Heart left ventricle (tissue), 16 donors: ENCODE measurements at regions not wholly inside any gene's neighbourhood (a gene's known extent, or its start where the extent isn't known, plus 50 kb on each side); places are given as distances from the start of the nearest gene placed in this dataset.
A peak's percentile ranks its signal among the peaks of the same experiment; 100 is the strongest.

Experiments used
- ATAC-seq, 4 donors: fragments of 200-7000 bp; cut with Tn5 transposase; one replicate each; pipeline ENCODE4 v1.9.1; 2020 to 2022; ENCODE audit warnings: moderate library complexity in 4 of 4, mild to moderate bottlenecking in 3 of 4, moderate number of reproducible peaks in 1 of 4
- DNase-seq, 5 donors: peaks; one replicate each; pipeline ENCODE4 v3.0.0-alpha.2; 2020
- H3K27ac ChIP-seq, 12 donors: fragments of 200-600 bp; sonication (generic) in 4 of 12; one replicate each; pipeline versions ENCODE4 v1.5.0 to v1.8.0; 2016 to 2022; ENCODE audit warnings: mild to moderate bottlenecking in 2 of 12
- H3K27me3 ChIP-seq, 9 donors: fragments of 200-600 bp; sonication (generic) in 2 of 9; one replicate each; pipeline versions ENCODE4 v1.5.1 to v1.8.0; 2016 to 2022; ENCODE audit warnings: mild to moderate bottlenecking in 3 of 9
- H3K36me3 ChIP-seq, 9 donors: fragments of 200-600 bp; sonication (generic) in 2 of 9; one replicate each; pipeline versions ENCODE4 v1.5.0 to v1.8.0; 2018 to 2022; ENCODE audit warnings: mild to moderate bottlenecking in 2 of 9
- H3K4me1 ChIP-seq, 12 donors: fragments of 200-600 bp; sonication (generic) in 4 of 12; one replicate each; pipeline versions ENCODE4 v1.5.0 to v1.8.0; 2016 to 2022; ENCODE audit warnings: mild to moderate bottlenecking in 3 of 12
- H3K4me3 ChIP-seq, 12 donors: fragments of 200-600 bp; sonication (generic) in 4 of 12; one replicate each; pipeline versions ENCODE4 v1.5.0 to v1.8.0; 2017 to 2022; ENCODE audit warnings: mild to moderate bottlenecking in 9 of 12, moderate library complexity in 4 of 12
- H3K9me3 ChIP-seq, 12 donors: fragments of 200-600 bp; sonication (generic) in 4 of 12; one replicate each; pipeline versions ENCODE4 v1.5.0 to v1.8.0; 2016 to 2022; ENCODE audit warnings: mild to moderate bottlenecking in 1 of 12
- CTCF ChIP-seq, 12 donors: fragments of 200-600 bp; sonication (generic) in 4 of 12; IDR thresholded peaks; one replicate each; pipeline versions ENCODE4 v1.5.0 to v1.8.0; 2018 to 2022; ENCODE audit warnings: antibody characterized with exemption in 12 of 12, mild to moderate bottlenecking in 5 of 12
- POLR2A ChIP-seq, 2 donors: fragments of 450-650 bp; IDR thresholded peaks; one replicate each; pipeline ENCODE4 v1.6.1; 2017; ENCODE audit warnings: antibody characterized with exemption in 2 of 2, mild to moderate bottlenecking in 2 of 2, moderate library complexity in 2 of 2
- WGBS, 4 donors: extraction: QIAGEN DNeasy Blood & Tissue Kit in 2 of 4; methylation state at CpG; one replicate each; pipeline versions ENCODE4 v1.1.5 to v1.1.7; 2013 to 2018; 5-methylcytosine and 5-hydroxymethylcytosine counted together
- intact Hi-C, 10 donors: fragments of 100-400 bp; cut with DNase I; formaldehyde crosslinking; loops; one replicate each; pipeline versions ENCODE4 v1.11.1 to v1.14.2; 2022
- donor health status: ischemic (EF 13 %, LVEDD 7.1; RV severe dilation, severe dysfunction).
- donor health status: healthy with polysubstance abuse.
- donor health status: DM: no; HTN: yes; CAD: no.
- donor health status: DM: no; HTN: no; CAD: no.
- donor health status: ischemic (EF 25% LVEDD 6.9; RV normal size, moderate dysfunction).
- donor health status: ischemic (EF 25% LVEDD 5.7; RV mildly dilated, moderate dysfunction).
- donor health status: healthy.
- donor health status: DM: yes; HTN: yes; CAD: no.
- donor health status: ischemic (EF 35%, LVEDD 5.7; RV mildly dilated, moderate dysfunction).
- donor health status: nonischemic (EF 11% LVEDD 7.7; RV severe dilation, severe dysfunction).
- donor health status: DM: yes; HTN: yes; CAD: no.
- donor health status: PGD.
- donor health status: ischemic (EF 29% LVEDD 5.4; RV normal size, mild dysfunction).
- donor health status: nonischemic (EF 23%, LVEDD 6.1; RV moderate dilation, normal function).

GRCh38 chr1:55751776-55752175 is 536.6 kb upstream of the USP24 start:
- no peak for ATAC-seq
- DNase-seq = no peak
- TF ChIP-seq CTCF (IDR thresholded peaks at IDR 0.05) (no peak), POLR2A (IDR thresholded peaks at IDR 0.05) (no peak)
- Histone ChIP-seq H3K9me3 (peaks cover 0 to 11% (median 0%) of the 10 kb centered on the region in 12 donors), H3K4me3 (no peak overlapping the region), H3K4me1 (peaks cover 0 to 5% (median 0%) of the 10 kb centered on the region in 12 donors), H3K27me3 (no peaks in the 10 kb centered on the region), H3K27ac (no peak overlapping the region), H3K36me3 (no peaks in the 10 kb centered on the region)
- intact Hi-C loops = no loop called here
- 74 to 83% (median 81%) methylated on average over 2 of the region's 2 CpGs for WGBS, 4 donors

GRCh38 chr1:55750628-55750995 is 535.4 kb upstream of the USP24 start:
- Histone ChIP-seq H3K27me3 (no peaks in the 10 kb centered on the region), H3K36me3 (no peaks in the 10 kb centered on the region), H3K4me1 (peaks cover 0 to 5% (median 0%) of the 10 kb centered on the region in 12 donors), H3K9me3 (peaks cover 0 to 12% (median 0%) of the 10 kb centered on the region in 12 donors), H3K4me3 (no peak overlapping the region), H3K27ac (no peak overlapping the region)
- TF ChIP-seq CTCF (IDR thresholded peaks at IDR 0.05) (no peak), POLR2A (IDR thresholded peaks at IDR 0.05) (no peak)
- no peak for DNase-seq
- no peak for ATAC-seq
- 60 to 82% (median 65%) methylated on average over 1 of the region's 1 CpG for WGBS, 4 donors
- intact Hi-C loops = no loop called here

DNA sequence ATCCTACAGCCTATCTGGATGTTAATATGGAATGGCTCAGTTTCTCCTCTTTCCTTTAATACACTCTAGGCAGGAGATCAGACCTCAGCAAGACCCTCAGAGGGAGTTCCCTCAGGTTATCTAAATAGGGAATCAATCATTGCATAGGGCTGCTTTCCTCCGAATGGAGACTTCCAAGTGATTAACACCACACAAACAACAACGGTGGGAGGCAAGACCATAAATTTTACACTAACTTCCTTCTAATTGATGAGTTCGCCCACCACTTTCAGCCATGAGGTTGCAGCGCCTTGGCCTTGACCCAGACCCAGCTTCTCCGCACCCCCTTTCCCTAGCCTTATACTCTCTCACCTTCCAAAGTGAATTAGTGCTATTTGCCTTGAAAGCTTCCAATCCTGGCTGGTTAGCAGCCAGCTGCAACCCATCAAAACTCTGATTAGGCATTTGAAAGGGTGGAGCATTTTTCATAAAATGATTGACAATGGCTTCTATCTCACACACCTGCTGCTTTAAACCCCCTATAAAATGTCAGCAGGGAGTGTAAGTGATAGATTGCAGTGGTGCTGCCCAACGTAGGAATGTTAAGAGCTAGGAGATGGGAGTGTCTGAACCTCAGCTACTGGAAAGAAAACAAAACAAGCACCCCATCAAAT is 534.9 kb upstream of the USP24 start:
- Histone ChIP-seq H3K9me3 (peaks cover 0 to 10% (median 0%) of the 10 kb centered on the region in 12 donors), H3K4me3 (no peak overlapping the region), H3K36me3 (no peaks in the 10 kb centered on the region), H3K27ac (no peak overlapping the region), H3K4me1 (peaks cover 0 to 5% (median 0%) of the 10 kb centered on the region in 12 donors), H3K27me3 (no peaks in the 10 kb centered on the region)
- intact Hi-C loops = no loop called here
- 79 to 84% (median 81%) methylated on average over 6 of the region's 6 CpGs for WGBS, 4 donors
- ATAC-seq = no peak
- TF ChIP-seq CTCF (IDR thresholded peaks at IDR 0.05) (no peak), POLR2A (IDR thresholded peaks at IDR 0.05) (no peak)
- no peak for DNase-seq

GRCh38 chr1:55747408-55747841 is 532.3 kb upstream of the USP24 start:
- ATAC-seq = peak in 3 of 4 donors; percentile 45 to 83 (median 76)
- WGBS, 4 donors = 46 to 62% (median 54%) methylated on average over 5 of the region's 5 CpGs
- H3K9me3 ChIP-seq = peaks cover 0 to 10% (median 0%) of the 10 kb centered on the region in 12 donors
- H3K36me3 ChIP-seq = no peaks in the 10 kb centered on the region
- H3K27me3 ChIP-seq = no peaks in the 10 kb centered on the region
- no peak for TF ChIP-seq POLR2A (IDR thresholded peaks at IDR 0.05)
- TF ChIP-seq CTCF (IDR thresholded peaks at IDR 0.05) = no peak
- no peak overlapping the region for H3K4me3 ChIP-seq
- DNase-seq = peak in 4 of 5 donors; percentile 10 to 36 (median 34)
- H3K4me1 ChIP-seq = peaks cover 0 to 5% (median 0%) of the 10 kb centered on the region in 12 donors
- intact Hi-C loops = no loop called here
- H3K27ac ChIP-seq = peak overlapping the region in 1 of 12 donors; percentile 2
